Cerebellar cortex (tissue), 1 donor: ENCODE measurements at regions not wholly inside any gene's neighbourhood (a gene's known extent, or its start where the extent isn't known, plus 50 kb on each side); places are given as distances from the start of the nearest gene placed in this dataset.

ENCODE experiments used
- DNase-seq: peaks from one replicate; pipeline ENCODE4 v3.0.0-alpha.2; 2015; ENCODE audit warnings: low spot score

- no peak for DNase-seq
These were observed 292.1 kb upstream of the CDH4 start for GRCh38 chr20:60959971-60960370.

GRCh38 chr20:60960500-60960899, 291.6 kb upstream of the CDH4 start:
- no peak for DNase-seq

GRCh38 chr20:60961551-60961950, 290.5 kb upstream of the CDH4 start:
- no peak for DNase-seq

- DNase-seq, result no peak
These were observed 289.6 kb upstream of the CDH4 start for GRCh38 chr20:60962367-60963045.

- no peak for DNase-seq
These were observed 288.9 kb upstream of the CDH4 start for GRCh38 chr20:60963146-60963545.

GRCh38 chr20:60964911-60965310, 287.1 kb upstream of the CDH4 start:
- no peak for DNase-seq

GRCh38 chr20:60966031-60966430, 286.0 kb upstream of the CDH4 start:
- no peak for DNase-seq

- DNase-seq, result no peak
These were observed 285.3 kb upstream of the CDH4 start for GRCh38 chr20:60966766-60967165.

- no peak for DNase-seq
These were observed 284.4 kb upstream of the CDH4 start for GRCh38 chr20:60967431-60968316.

- DNase-seq, result no peak
These were observed 283.0 kb upstream of the CDH4 start for GRCh38 chr20:60968853-60969720.

- no peak for DNase-seq
These were observed 281.5 kb upstream of the CDH4 start for GRCh38 chr20:60970601-60971000.

GRCh38 chr20:60974022-60974421, 278.0 kb upstream of the CDH4 start:
- DNase-seq, result no peak

GRCh38 chr20:60974441-60974945, 277.6 kb upstream of the CDH4 start:
- DNase-seq, result no peak

GRCh38 chr20:60976139-60976538, 275.9 kb upstream of the CDH4 start:
- DNase-seq, result no peak

GRCh38 chr20:60976913-60977312, 275.1 kb upstream of the CDH4 start:
- DNase-seq, result no peak

GRCh38 chr20:60977901-60978300, 274.2 kb upstream of the CDH4 start:
- DNase-seq, result no peak

- no peak for DNase-seq
These were observed 267.4 kb upstream of the CDH4 start for GRCh38 chr20:60984666-60985065.

GRCh38 chr20:60986506-60987156, 265.4 kb upstream of the CDH4 start:
- no peak for DNase-seq

GRCh38 chr20:60990061-60990460, 262.0 kb upstream of the CDH4 start:
- no peak for DNase-seq

- DNase-seq, result no peak
These were observed 261.4 kb upstream of the CDH4 start for GRCh38 chr20:60990643-60991042.

- DNase-seq, result no peak
These were observed 258.5 kb upstream of the CDH4 start for GRCh38 chr20:60993433-60994044.
